H1 (cell line): ENCODE measurements at regions not wholly inside any gene's neighbourhood (a gene's known extent, or its start where the extent isn't known, plus 50 kb on each side); places are given as distances from the start of the nearest gene placed in this dataset.
A peak's percentile ranks its signal among the peaks of the same experiment; 100 is the strongest.

Experiments used
- CTCF ChIA-PET: fragments of 300-600 bp; sonication (Branson Sonifier 250); formaldehyde crosslinking; loops from one replicate; lab custom pipeline; 2021; ENCODE audit not compliant: partially characterized antibody; lab: Charles Lee
- POLR2A ChIA-PET: fragments of 300-600 bp; sonication (Branson Sonifier 250); formaldehyde crosslinking; loops from one replicate; lab custom pipeline; 2021; ENCODE audit warnings: inconsistent platforms; ENCODE audit not compliant: partially characterized antibody; lab: Charles Lee
- DNase-seq, 2 experiments: peaks; one replicate each; pipeline versions ENCODE4 v3.0.0 to v3.0.0-alpha.2; 2010 to 2022; ENCODE audit warnings: low spot score in 2 of 2, low read depth in 1 of 2, mixed read lengths in 1 of 2
- FAIRE-seq: peaks from 2 replicates; lab custom pipeline; 2011; peaks lifted over from hg19 to GRCh38; lab: Jason Lieb, UNC
- H2AFZ ChIP-seq: 2 replicates; pipeline ENCODE4 v1.8.1; 2012; ENCODE audit warnings: low read length, inconsistent platforms
- H2AK5ac ChIP-seq: 2 replicates; pipeline ENCODE4 v1.6.1; 2013; ENCODE audit warnings: low read depth, low read length
- H2BK120ac ChIP-seq: replicated peaks from 2 replicates; pipeline ENCODE3; 2013; ENCODE audit warnings: low read depth, low read length, inconsistent platforms
- H2BK12ac ChIP-seq: 2 replicates; pipeline ENCODE4 v1.6.1; 2013; ENCODE audit warnings: low read depth, low read length
- H2BK15ac ChIP-seq: 2 replicates; pipeline ENCODE4 v1.6.1; 2013; ENCODE audit warnings: low read length
- H2BK20ac ChIP-seq: 2 replicates; pipeline ENCODE4 v1.6.1; 2013; ENCODE audit warnings: low read length
- H2BK5ac ChIP-seq: 2 replicates; pipeline ENCODE4 v1.6.1; 2013; ENCODE audit warnings: low read depth, low read length
- H3K14ac ChIP-seq: 2 replicates; pipeline ENCODE4 v1.6.1; 2013; ENCODE audit warnings: inconsistent platforms; ENCODE audit not compliant: insufficient read length
- H3K18ac ChIP-seq: 2 replicates; pipeline ENCODE4 v1.6.1; 2013; ENCODE audit warnings: low read length; ENCODE audit errors: extremely low read depth
- H3K23ac ChIP-seq: 2 replicates; pipeline ENCODE4 v1.6.1; 2013; ENCODE audit warnings: inconsistent platforms; ENCODE audit not compliant: insufficient read length
- H3K23me2 ChIP-seq: 2 replicates; pipeline ENCODE4 v1.6.1; 2013; ENCODE audit warnings: low read depth, low read length
- H3K27ac ChIP-seq: 2 replicates; pipeline ENCODE4 v1.6.1; 2011; ENCODE audit warnings: low read depth, low read length, inconsistent platforms
- H3K27me3 ChIP-seq, 4 experiments: replicated peaks in 1 of 4; 1 replicate in 1 of 4; 2 replicates in 3 of 4; pipeline versions ENCODE4 v1.6.1 to v1.8.1; 2011 to 2013; ENCODE audit warnings: low read length in 3 of 4, mild to moderate bottlenecking in 3 of 4, inconsistent platforms in 2 of 4, mixed read lengths in 2 of 4, moderate library complexity in 1 of 4; ENCODE audit not compliant: control insufficient read depth in 3 of 4, insufficient read depth in 3 of 4; ENCODE audit errors: extremely low read depth in 1 of 4
- H3K36me3 ChIP-seq, 4 experiments: 2 replicates each; pipeline versions ENCODE4 v1.6.1 to v1.8.1; 2011 to 2013; ENCODE audit warnings: mild to moderate bottlenecking in 4 of 4, low read length in 3 of 4, moderate library complexity in 2 of 4, control low read depth in 1 of 4, inconsistent platforms in 1 of 4; ENCODE audit not compliant: insufficient read depth in 4 of 4, control insufficient read depth in 2 of 4
- H3K4ac ChIP-seq: replicated peaks from 2 replicates; pipeline ENCODE3; 2013; ENCODE audit warnings: low read length, low read depth, mixed read lengths, inconsistent platforms; ENCODE audit not compliant: insufficient read length
- H3K4me1 ChIP-seq, 4 experiments: replicated peaks in 1 of 4; 1 replicate in 1 of 4; 2 replicates in 3 of 4; pipeline versions ENCODE4 v1.6.1 to v1.8.1; 2011 to 2013; ENCODE audit warnings: low read length in 3 of 4, inconsistent platforms in 2 of 4, mixed read lengths in 1 of 4; ENCODE audit not compliant: insufficient read depth in 4 of 4, control insufficient read depth in 3 of 4
- H3K4me2 ChIP-seq, 2 experiments: 2 replicates each; pipeline versions ENCODE4 v1.6.1 to v1.8.1; 2011 to 2013; ENCODE audit warnings: low read depth in 2 of 2, low read length in 2 of 2, control low read depth in 1 of 2, inconsistent platforms in 1 of 2, mild to moderate bottlenecking in 1 of 2; ENCODE audit not compliant: insufficient read depth in 1 of 2
- H3K4me3 ChIP-seq, 4 experiments: fragments of 200-600, 300-600 bp in 1 of 4; sonication (generic), shearing (Covaris generic), sonication (Bioruptor Twin) in 1 of 4; 2 replicates each; pipeline versions ENCODE4 v1.5.1 to v1.8.1; 2011 to 2016; ENCODE audit warnings: low read length in 4 of 4, low read depth in 3 of 4, control low read depth in 2 of 4, inconsistent platforms in 2 of 4, mild to moderate bottlenecking in 2 of 4, mixed read lengths in 1 of 4, moderate library complexity in 1 of 4; ENCODE audit not compliant: insufficient read depth in 2 of 4; ENCODE audit errors: extremely low read depth in 1 of 4
- H3K56ac ChIP-seq: replicated peaks from 2 replicates; pipeline ENCODE3; 2013; ENCODE audit warnings: low read depth, mild to moderate bottlenecking, mixed read lengths, low read length, inconsistent platforms; ENCODE audit not compliant: insufficient read length
- H3K79me1 ChIP-seq: 2 replicates; pipeline ENCODE4 v1.6.1; 2013; ENCODE audit warnings: low read depth, low read length, control low read depth
- H3K79me2 ChIP-seq, 2 experiments: 2 replicates each; pipeline versions ENCODE4 v1.6.1 to v1.8.1; 2012 to 2013; ENCODE audit warnings: low read length in 2 of 2, mild to moderate bottlenecking in 2 of 2, inconsistent platforms in 1 of 2; ENCODE audit not compliant: insufficient read depth in 2 of 2, control insufficient read depth in 1 of 2
- H3K9ac ChIP-seq, 4 experiments: replicated peaks in 1 of 4; 1 replicate in 1 of 4; 2 replicates in 3 of 4; pipeline versions ENCODE4 v1.6.1 to v1.8.1; 2011 to 2013; ENCODE audit warnings: low read depth in 3 of 4, low read length in 3 of 4, control low read depth in 2 of 4, mild to moderate bottlenecking in 2 of 4, moderate library complexity in 2 of 4, inconsistent platforms in 1 of 4; ENCODE audit errors: extremely low read depth in 1 of 4
- H3K9me3 ChIP-seq, 2 experiments: 2 replicates each; pipeline versions ENCODE4 v1.6.1 to v1.8.1; 2012 to 2013; ENCODE audit warnings: mild to moderate bottlenecking in 2 of 2, moderate library complexity in 2 of 2, control low read depth in 1 of 2, inconsistent platforms in 1 of 2, low read depth in 1 of 2, low read length in 1 of 2, mixed read lengths in 1 of 2; ENCODE audit not compliant: insufficient read depth in 2 of 2
- H4K20me1 ChIP-seq, 2 experiments: replicated peaks in 1 of 2; 2 replicates each; pipeline versions ENCODE3 to v1.8.1; 2011 to 2013; ENCODE audit warnings: inconsistent platforms in 2 of 2, low read length in 2 of 2, mild to moderate bottlenecking in 1 of 2; ENCODE audit not compliant: insufficient read depth in 2 of 2, control insufficient read depth in 1 of 2
- H4K5ac ChIP-seq: 2 replicates; pipeline ENCODE4 v1.6.1; 2013; ENCODE audit warnings: low read length, low read depth, mixed read lengths, inconsistent platforms; ENCODE audit not compliant: insufficient read length
- H4K8ac ChIP-seq: 2 replicates; pipeline ENCODE4 v1.8.0; 2013; ENCODE audit warnings: mild to moderate bottlenecking, moderate library complexity, low read length, inconsistent platforms; ENCODE audit not compliant: insufficient read depth; ENCODE audit errors: extremely low read depth
- H4K91ac ChIP-seq: replicated peaks from 2 replicates; pipeline ENCODE3; 2013; ENCODE audit warnings: low read length, mixed read lengths, inconsistent platforms; ENCODE audit not compliant: insufficient read length
- ATF3 ChIP-seq: IDR thresholded peaks from 2 replicates; pipeline ENCODE4 v1.6.1; 2011; ENCODE audit warnings: low read depth, mild to moderate bottlenecking, low read length; ENCODE audit not compliant: insufficient read depth
- BCL11A ChIP-seq, 2 experiments: IDR thresholded peaks; one replicate each; pipeline ENCODE4 v1.6.1; 2011; ENCODE audit warnings: low read depth in 2 of 2, low read length in 2 of 2, mild to moderate bottlenecking in 2 of 2
- CEBPB ChIP-seq: IDR thresholded peaks from 2 replicates; pipeline ENCODE4 v1.6.1; 2012; ENCODE audit warnings: low read depth, low read length
- EP300 ChIP-seq, 2 experiments: IDR thresholded peaks; 1 replicate in 1 of 2; 2 replicates in 1 of 2; pipeline ENCODE4 v1.6.1; 2011 to 2012; ENCODE audit warnings: low read depth in 2 of 2, low read length in 2 of 2, mild to moderate bottlenecking in 2 of 2, borderline replicate concordance in 1 of 2, inconsistent platforms in 1 of 2, moderate library complexity in 1 of 2
- WGBS, 2 experiments: shearing (Covaris generic) in 1 of 2; methylation state at CpG; one replicate each; pipeline versions ENCODE4 v1.1.6 to v1.1.7; 2013 to 2015; ENCODE audit warnings: low lambda C conversion rate in 2 of 2, mixed read lengths in 2 of 2, inconsistent platforms in 1 of 2, low coverage in 1 of 2, missing lambda C conversion rate in 1 of 2; ENCODE audit not compliant: insufficient replicate concordance in 2 of 2, insufficient coverage in 1 of 2, insufficient read length in 1 of 2; ENCODE audit errors: extremely low coverage in 1 of 2, missing lambda C conversion rate in 1 of 2; 5-methylcytosine and 5-hydroxymethylcytosine counted together

GRCh38 chrX:128165884-128166408 lies 113.7 kb upstream of the ACTRT1 start:
- Histone ChIP-seq H3K4me3 (no peak overlapping the region), H4K20me1 (no peaks in the 10 kb centered on the region), H4K91ac (no peak overlapping the region), H2BK120ac (no peak overlapping the region), H3K79me1 (no peaks in the 10 kb centered on the region), H3K27ac (no peak overlapping the region), H4K5ac (no peak overlapping the region), H3K23me2 (no peaks in the 10 kb centered on the region), H2BK20ac (no peak overlapping the region), H3K27me3 (no peaks in the 10 kb centered on the region), H3K4me1 (no peaks in the 10 kb centered on the region), H3K36me3 (no peaks in the 10 kb centered on the region; a peak in 1 of 8 replicates), H2AK5ac (no peak overlapping the region), H4K8ac (no peak overlapping the region), H3K56ac (no peak overlapping the region), H3K18ac (no peak overlapping the region), H3K4me2 (no peak overlapping the region), H2BK12ac (no peak overlapping the region), H2AFZ (no peak overlapping the region), H2BK5ac (no peak overlapping the region), H3K4ac (no peak overlapping the region), H3K9me3 (no peaks in the 10 kb centered on the region), H3K79me2 (no peaks in the 10 kb centered on the region), H3K14ac (no peak overlapping the region), H2BK15ac (no peak overlapping the region), H3K23ac (no peak overlapping the region), H3K9ac (no peak overlapping the region)
- ChIA-PET CTCF (no interaction called here), POLR2A (no interaction called here)
- WGBS, 2 experiments: 64% methylated on average over 2 of the region's 2 CpGs; no CpG with 5 or more reads in 1 of the 2 experiments
- FAIRE-seq (peak; percentile 77), DNase-seq (no peak)
- TF ChIP-seq CEBPB (no peak), EP300 (IDR thresholded peaks at IDR 0.05; ENCODE audit: borderline replicate concordance in 1 of 2, low read depth in 2 of 2, low read length in 2 of 2) (no peak), ATF3 (no peak), BCL11A (IDR thresholded peaks at IDR 0.05; ENCODE audit: low read depth in 2 of 2, low read length in 2 of 2) (no peak)
